ENCODE measurements at regions not wholly inside any gene's neighbourhood (a gene's known extent, or its start where the extent isn't known, plus 50 kb on each side); places are given as distances from the start of the nearest gene placed in this dataset.

- TF ChIP-seq, protein P1, sequence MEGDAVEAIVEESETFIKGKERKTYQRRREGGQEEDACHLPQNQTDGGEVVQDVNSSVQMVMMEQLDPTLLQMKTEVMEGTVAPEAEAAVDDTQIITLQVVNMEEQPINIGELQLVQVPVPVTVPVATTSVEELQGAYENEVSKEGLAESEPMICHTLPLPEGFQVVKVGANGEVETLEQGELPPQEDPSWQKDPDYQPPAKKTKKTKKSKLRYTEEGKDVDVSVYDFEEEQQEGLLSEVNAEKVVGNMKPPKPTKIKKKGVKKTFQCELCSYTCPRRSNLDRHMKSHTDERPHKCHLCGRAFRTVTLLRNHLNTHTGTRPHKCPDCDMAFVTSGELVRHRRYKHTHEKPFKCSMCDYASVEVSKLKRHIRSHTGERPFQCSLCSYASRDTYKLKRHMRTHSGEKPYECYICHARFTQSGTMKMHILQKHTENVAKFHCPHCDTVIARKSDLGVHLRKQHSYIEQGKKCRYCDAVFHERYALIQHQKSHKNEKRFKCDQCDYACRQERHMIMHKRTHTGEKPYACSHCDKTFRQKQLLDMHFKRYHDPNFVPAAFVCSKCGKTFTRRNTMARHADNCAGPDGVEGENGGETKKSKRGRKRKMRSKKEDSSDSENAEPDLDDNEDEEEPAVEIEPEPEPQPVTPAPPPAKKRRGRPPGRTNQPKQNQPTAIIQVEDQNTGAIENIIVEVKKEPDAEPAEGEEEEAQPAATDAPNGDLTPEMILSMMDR (IDR thresholded peaks at IDR 0.05): peak in 2 of 3 experiments; percentile 80 to 83
- TF ChIP-seq POLR2A (IDR thresholded peaks at IDR 0.05; ENCODE audit: low read depth): no peak
- no peak for TF ChIP-seq EP300 (IDR thresholded peaks at IDR 0.05)
These were observed 108.5 kb upstream of the XYLT1 start for GRCh38 chr16:17578981-17579874.
